RPMI8226 (cell line): ENCODE measurements at regions not wholly inside any gene's neighbourhood (a gene's known extent, or its start where the extent isn't known, plus 50 kb on each side); places are given as distances from the start of the nearest gene placed in this dataset.
"Not testable (repeated sequence)": the region's sequence is repeated elsewhere in the genome, so short reads cannot be mapped to it uniquely, and the experiment has no call there.

Source experiments
- DNase-seq: peaks from one replicate; pipeline ENCODE4 v3.0.0-alpha.2; 2015

GRCh38 chr1:121573881-121574504, 389.2 kb downstream of the SRGAP2C start:
- not testable (repeated sequence) for DNase-seq

DNA sequence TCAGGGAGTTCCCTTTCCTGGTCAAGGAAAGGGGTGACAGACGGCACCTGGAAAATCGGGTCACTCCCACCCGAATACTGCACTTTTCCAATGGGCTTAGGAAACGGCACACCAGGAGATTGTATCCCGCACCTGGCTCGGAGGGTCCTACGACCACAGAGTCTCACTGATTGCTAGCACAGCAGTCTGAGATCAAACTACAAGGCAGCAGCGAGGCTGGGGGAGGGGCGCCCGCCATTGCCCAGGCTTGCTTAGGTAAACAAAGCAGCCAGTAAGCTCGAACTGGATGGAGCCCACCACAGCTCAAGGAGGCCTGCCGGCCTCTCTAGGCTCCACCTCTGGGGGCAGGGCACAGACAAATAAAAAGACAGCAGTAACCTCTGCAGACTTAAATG, 389.7 kb downstream of the SRGAP2C start:
- not testable (repeated sequence) for DNase-seq

GRCh38 chr1:121582898-121583297, 398.1 kb downstream of the SRGAP2C start:
- not testable (repeated sequence) for DNase-seq

DNA sequence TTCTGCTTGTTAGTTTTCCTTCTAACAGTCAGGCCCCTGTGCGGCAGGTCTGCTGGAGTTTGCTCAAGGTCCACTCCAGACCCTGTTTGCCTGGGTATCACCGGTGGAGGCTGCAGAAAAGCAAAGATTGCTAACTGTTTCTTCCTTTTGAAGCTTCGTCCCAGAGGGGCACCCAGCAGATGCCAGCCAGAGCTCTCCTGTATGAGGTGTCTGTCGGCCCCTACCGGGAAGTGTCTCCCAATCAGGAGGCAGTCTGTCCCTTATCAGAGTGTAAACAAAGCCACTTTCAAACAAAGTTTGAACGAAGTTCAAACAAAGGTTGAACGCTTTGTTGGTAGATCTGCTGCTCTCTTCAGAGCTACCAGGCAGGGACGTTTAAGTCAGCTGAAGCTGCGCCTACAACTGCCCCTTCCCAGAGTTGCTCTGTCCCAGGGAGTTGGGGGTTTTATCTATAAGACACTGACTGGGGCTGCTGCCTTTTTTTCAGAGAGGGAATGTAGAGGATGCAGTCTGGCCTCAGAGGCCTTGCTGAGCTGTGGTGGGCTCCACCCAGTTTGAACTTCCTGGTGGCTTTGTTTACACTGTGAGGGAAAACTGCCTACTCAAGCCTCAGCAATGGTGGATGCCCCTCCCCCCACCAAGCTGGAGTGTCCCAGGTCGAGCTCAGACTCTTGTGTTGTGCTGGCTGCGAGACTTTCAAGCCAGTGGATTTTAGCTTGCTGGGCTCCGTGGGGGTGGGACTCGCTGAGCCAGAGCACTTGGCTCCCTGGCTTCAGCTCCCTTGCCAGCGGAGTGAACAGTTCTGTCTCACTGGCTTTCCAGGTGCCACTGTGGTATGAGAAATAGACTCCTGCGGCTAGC, 401.8 kb downstream of the SRGAP2C start:
- peak; percentile 23 for DNase-seq

GRCh38 chr1:121587230-121587569, 402.4 kb downstream of the SRGAP2C start:
- DNase-seq: no peak

DNA sequence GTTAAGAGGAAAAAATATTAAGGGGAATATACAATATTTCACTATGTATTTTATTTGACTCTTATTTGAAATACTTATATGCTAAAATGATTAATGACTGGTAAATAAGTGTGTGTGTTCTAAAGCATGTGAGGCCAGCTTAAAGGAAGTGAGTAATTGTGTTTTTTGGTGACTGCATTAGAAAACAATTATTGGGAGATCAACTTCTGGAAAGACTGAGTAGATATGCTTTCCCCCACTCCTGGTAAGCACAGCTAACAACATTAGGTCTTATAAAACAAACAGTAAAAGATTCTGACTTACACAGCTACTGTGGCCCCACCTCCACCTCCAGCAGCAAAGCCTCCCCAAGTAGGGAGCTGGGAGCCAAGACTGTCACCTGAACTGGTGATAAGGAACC, 403.0 kb downstream of the SRGAP2C start:
- DNase-seq: no peak

- no peak for DNase-seq
Measured at GRCh38 chr1:121594096-121594495, 409.3 kb downstream of the SRGAP2C start.

DNA sequence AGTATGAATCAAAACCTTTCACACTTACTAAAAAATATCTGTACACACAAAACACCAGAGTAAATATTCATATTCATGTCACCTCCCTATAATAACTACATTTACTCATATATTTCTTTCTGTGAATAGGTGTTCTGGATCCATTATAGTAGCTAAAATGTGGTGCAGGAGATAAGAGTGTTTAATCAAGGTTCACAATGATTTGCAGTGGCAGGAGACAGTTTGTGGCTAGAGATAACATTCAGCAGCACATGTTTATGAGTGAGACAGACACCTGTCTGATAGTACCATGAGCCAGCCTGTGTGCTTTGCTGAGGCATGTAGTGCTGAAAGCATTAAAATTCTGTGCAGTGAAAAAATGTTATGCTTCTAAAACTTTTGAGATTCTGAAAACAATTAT, 410.3 kb downstream of the SRGAP2C start:
- DNase-seq: no peak

GRCh38 chr1:121604843-121605444, 420.2 kb downstream of the SRGAP2C start:
- not testable (repeated sequence) for DNase-seq

- DNase-seq: not testable (repeated sequence)
Measured at GRCh38 chr1:121607499-121607898, 422.7 kb downstream of the SRGAP2C start.
